SK-N-SH treated with all-trans-retinoic acid at 6 μM for 48 hours (cell line): ENCODE measurements at regions not wholly inside any gene's neighbourhood (a gene's known extent, or its start where the extent isn't known, plus 50 kb on each side); places are given as distances from the start of the nearest gene placed in this dataset.

Experiments used
- ATAC-seq: fragments of 200-7000 bp; cut with Tn5 transposase; 3 replicates; pipeline ENCODE4 v1.9.1; 2020; ENCODE audit warnings: mild to moderate bottlenecking, moderate library complexity
- ARNTL ChIP-seq: fragments of 450-650 bp; formaldehyde crosslinking; IDR thresholded peaks from 2 replicates; pipeline ENCODE4 v1.5.0; 2020; ENCODE audit warnings: low read depth, mild to moderate bottlenecking, moderate library complexity, borderline replicate concordance
- BACH2 ChIP-seq: fragments of 250-450 bp; sonication (Bioruptor Pico); IDR thresholded peaks from 2 replicates; pipeline ENCODE4 v1.9.0; 2021; ENCODE audit warnings: mild to moderate bottlenecking, borderline replicate concordance
- CREB5 ChIP-seq: fragments of 250-450 bp; sonication (Bioruptor Pico); IDR thresholded peaks from 2 replicates; pipeline ENCODE4 v1.5.1; 2020; ENCODE audit warnings: low read depth, mild to moderate bottlenecking, moderate library complexity
- CSDC2 ChIP-seq: fragments of 250-450 bp; sonication (Bioruptor Pico); IDR thresholded peaks from 2 replicates; pipeline ENCODE4 v1.5.0; 2020; ENCODE audit warnings: mild to moderate bottlenecking, moderate library complexity
- CSRNP3 ChIP-seq: fragments of 250-450 bp; sonication (Bioruptor Pico); IDR thresholded peaks from 2 replicates; pipeline ENCODE4 v1.5.1; 2021; ENCODE audit warnings: mild to moderate bottlenecking, moderate library complexity
- ESRRG ChIP-seq: fragments of 250-450 bp; sonication (Bioruptor Pico); IDR thresholded peaks from 2 replicates; pipeline ENCODE4 v1.6.1; 2021; ENCODE audit warnings: mild to moderate bottlenecking
- GLIS3 ChIP-seq: fragments of 250-450 bp; sonication (Bioruptor Pico); IDR thresholded peaks from 2 replicates; pipeline ENCODE4 v1.5.0; 2020; ENCODE audit warnings: mild to moderate bottlenecking, moderate library complexity
- ISL1 ChIP-seq: fragments of 250-450 bp; sonication (Bioruptor Pico); IDR thresholded peaks from 2 replicates; pipeline ENCODE4 v2.1.2; 2022; ENCODE audit warnings: mild to moderate bottlenecking, moderate library complexity
- OSR1 ChIP-seq: fragments of 250-450 bp; sonication (Bioruptor Pico); IDR thresholded peaks from 2 replicates; pipeline ENCODE4 v1.8.0; 2022; ENCODE audit warnings: moderate library complexity, mild to moderate bottlenecking, inconsistent platforms
- PATZ1 ChIP-seq: fragments of 250-450 bp; sonication (Bioruptor Pico); IDR thresholded peaks from 2 replicates; pipeline ENCODE4 v1.8.0; 2020; ENCODE audit warnings: mild to moderate bottlenecking, moderate library complexity, borderline replicate concordance
- POU6F1 ChIP-seq: fragments of 250-450 bp; sonication (Bioruptor Pico); IDR thresholded peaks from 2 replicates; pipeline ENCODE4 v1.8.0; 2021; ENCODE audit warnings: low read depth, mild to moderate bottlenecking, moderate library complexity, borderline replicate concordance
- PPARA ChIP-seq: fragments of 250-450 bp; sonication (Bioruptor Pico); IDR thresholded peaks from 2 replicates; pipeline ENCODE4 v1.5.0; 2020; ENCODE audit warnings: mild to moderate bottlenecking, borderline replicate concordance
- RARB ChIP-seq: fragments of 250-450 bp; sonication (Bioruptor Pico); IDR thresholded peaks from 2 replicates; pipeline ENCODE4 v1.8.0; 2021; ENCODE audit warnings: mild to moderate bottlenecking, moderate library complexity
- SNAI2 ChIP-seq: fragments of 250-450 bp; sonication (Bioruptor Pico); IDR thresholded peaks from 2 replicates; pipeline ENCODE4 v1.5.0; 2020; ENCODE audit warnings: mild to moderate bottlenecking, moderate library complexity
- TCF4 ChIP-seq: fragments of 250-450 bp; sonication (Bioruptor Pico); IDR thresholded peaks from 2 replicates; pipeline ENCODE4 v1.8.0; 2021; ENCODE audit warnings: mild to moderate bottlenecking, moderate library complexity, borderline replicate concordance
- TOX ChIP-seq: fragments of 250-450 bp; sonication (Bioruptor Pico); IDR thresholded peaks from 2 replicates; pipeline ENCODE4 v1.8.0; 2021; ENCODE audit warnings: mild to moderate bottlenecking, moderate library complexity, borderline replicate concordance
- TSHZ2 ChIP-seq: fragments of 250-450 bp; sonication (Bioruptor Pico); IDR thresholded peaks from 2 replicates; pipeline ENCODE4 v1.5.0; 2020; ENCODE audit warnings: mild to moderate bottlenecking, moderate library complexity
- ZC3H10 ChIP-seq: fragments of 250-450 bp; sonication (Bioruptor Pico); IDR thresholded peaks from 2 replicates; pipeline ENCODE4 v1.5.1; 2021; ENCODE audit warnings: mild to moderate bottlenecking, moderate library complexity
- ZFP3 ChIP-seq: fragments of 250-450 bp; sonication (Bioruptor Pico); IDR thresholded peaks from 2 replicates; pipeline ENCODE4 v1.5.0; 2020; ENCODE audit warnings: mild to moderate bottlenecking, moderate library complexity
- ZFP30 ChIP-seq: fragments of 450-650 bp; formaldehyde crosslinking; IDR thresholded peaks from 2 replicates; pipeline ENCODE4 v1.5.0; 2022; ENCODE audit warnings: mild to moderate bottlenecking, moderate library complexity
- ZNF565 ChIP-seq: fragments of 450-650 bp; formaldehyde crosslinking; conservative IDR thresholded peaks from 2 replicates; pipeline ENCODE4 v1.5.0; 2020; ENCODE audit warnings: low read depth, mild to moderate bottlenecking, moderate library complexity
- ZNF70 ChIP-seq: fragments of 450-650 bp; formaldehyde crosslinking; IDR thresholded peaks from 2 replicates; pipeline ENCODE4 v1.5.0; 2020; ENCODE audit warnings: mild to moderate bottlenecking, moderate library complexity
- ZNF8 ChIP-seq: fragments of 450-650 bp; formaldehyde crosslinking; IDR thresholded peaks from 2 replicates; pipeline ENCODE4 v1.5.0; 2020; ENCODE audit warnings: mild to moderate bottlenecking, moderate library complexity

- TF ChIP-seq ZNF8 (CRISPR knock-in tag) (no peak), ZNF565 (CRISPR knock-in tag) (no peak), ZC3H10 (no peak), PPARA (CRISPR knock-in tag) (no peak), PATZ1 (CRISPR knock-in tag) (no peak), TSHZ2 (CRISPR knock-in tag) (no peak), ARNTL (CRISPR knock-in tag) (no peak), TOX (CRISPR knock-in tag) (no peak), CREB5 (CRISPR knock-in tag) (no peak), RARB (no peak), CSRNP3 (CRISPR knock-in tag) (no peak), ISL1 (CRISPR knock-in tag) (no peak), SNAI2 (CRISPR knock-in tag) (no peak), TCF4 (CRISPR knock-in tag) (no peak), ESRRG (CRISPR knock-in tag) (no peak), GLIS3 (CRISPR knock-in tag) (no peak), OSR1 (CRISPR knock-in tag) (no peak)
- TF ChIP-seq, all 23 proteins: peak for 0
- ATAC-seq: no peak
Measured at GRCh38 chr1:5734996-5735395, 257.2 kb downstream of the NPHP4 start.

- no peak for ATAC-seq
- no peak for TF ChIP-seq PPARA (CRISPR knock-in tag)
- no peak for TF ChIP-seq ZNF8 (CRISPR knock-in tag)
- TF ChIP-seq RARB: no peak
- TF ChIP-seq BACH2 (CRISPR knock-in tag): no peak
- TF ChIP-seq ARNTL (CRISPR knock-in tag): no peak
- TF ChIP-seq OSR1 (CRISPR knock-in tag): no peak
- TF ChIP-seq ZC3H10: no peak
- TF ChIP-seq POU6F1: no peak
- TF ChIP-seq CSRNP3 (CRISPR knock-in tag): no peak
- no peak for TF ChIP-seq ISL1 (CRISPR knock-in tag)
- TF ChIP-seq ZFP3 (CRISPR knock-in tag): no peak
Measured at GRCh38 chr1:5734414-5734813, 257.8 kb downstream of the NPHP4 start.

GRCh38 chr1:5733596-5733995 is 258.6 kb downstream of the NPHP4 start:
- TF ChIP-seq ZFP3 (CRISPR knock-in tag) (no peak), GLIS3 (CRISPR knock-in tag) (no peak), BACH2 (CRISPR knock-in tag) (no peak), ZFP30 (CRISPR knock-in tag) (no peak), ZNF8 (CRISPR knock-in tag) (no peak), ESRRG (CRISPR knock-in tag) (no peak), CSRNP3 (CRISPR knock-in tag) (no peak), ISL1 (CRISPR knock-in tag) (no peak), CSDC2 (no peak), POU6F1 (no peak), TOX (CRISPR knock-in tag) (no peak), OSR1 (CRISPR knock-in tag) (no peak), ARNTL (CRISPR knock-in tag) (no peak), RARB (no peak), ZNF70 (CRISPR knock-in tag) (no peak)
- ATAC-seq: no peak
